ENCODE measurements at regions not wholly inside any gene's neighbourhood (a gene's known extent, or its start where the extent isn't known, plus 50 kb on each side); places are given as distances from the start of the nearest gene placed in this dataset.

- TF ChIP-seq POLR2A (IDR thresholded peaks at IDR 0.05; ENCODE audit: low read depth, low read length) (no peak), MAX (IDR thresholded peaks at IDR 0.05; ENCODE audit: insufficient read depth, insufficient read length) (no peak), CTCF (IDR thresholded peaks at IDR 0.05; ENCODE audit: extremely low read depth in 1 of 2, insufficient read depth in 1 of 2, low read depth in 1 of 2, low read length in 2 of 2) (no peak), EZH2 (IDR thresholded peaks at IDR 0.05; ENCODE audit: borderline replicate concordance, low read depth, low read length, severe bottlenecking) (no peak), FOS (IDR thresholded peaks at IDR 0.05; ENCODE audit: borderline replicate concordance, insufficient read depth, low read length) (no peak), JUN (IDR thresholded peaks at IDR 0.05; ENCODE audit: borderline replicate concordance, insufficient read depth, insufficient read length, low read depth) (no peak), POLR2AphosphoS5 (IDR thresholded peaks at IDR 0.05; ENCODE audit: insufficient read depth, low read depth, low read length) (no peak), MYC (IDR thresholded peaks at IDR 0.05; ENCODE audit: low read depth, low read length) (no peak), GATA2 (IDR thresholded peaks at IDR 0.05; ENCODE audit: insufficient read depth, insufficient read length, low read depth, low read length) (no peak)
These were observed 133.1 kb downstream of the MACIR start for GRCh38 chr5:103391659-103392058.

Measured in endothelial cell of umbilical vein (primary cell).